ENCODE measurements at regions not wholly inside any gene's neighbourhood (a gene's known extent, or its start where the extent isn't known, plus 50 kb on each side); places are given as distances from the start of the nearest gene placed in this dataset.

DNA sequence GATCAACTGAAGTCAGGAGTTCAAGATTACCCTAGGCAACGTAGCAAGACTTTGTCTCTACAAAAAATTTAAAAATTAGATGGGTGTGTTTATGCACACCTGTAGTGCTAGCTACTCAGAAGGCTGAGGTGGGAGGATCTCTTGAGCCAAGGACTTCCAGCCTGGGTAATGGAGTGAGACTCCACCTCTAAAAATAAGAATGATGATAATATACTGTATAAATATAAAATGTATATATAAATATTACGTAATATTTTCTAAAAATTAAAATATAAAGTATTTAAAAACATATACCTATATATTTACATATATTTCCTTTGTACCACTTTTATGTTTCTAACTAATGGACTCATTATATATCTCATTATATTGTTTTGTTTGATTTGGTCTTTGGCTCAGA lies 409.5 kb upstream of the REG3G start:
- H3K4me1 Mint-ChIP-seq, result no peaks in the 10 kb centered on the region
- CTCF ChIA-PET, result no interaction called here
- no peak overlapping the region for H3K4me3 Mint-ChIP-seq
- peaks cover 6% of the 10 kb centered on the region for H3K9me3 Mint-ChIP-seq
- no peak overlapping the region for H3K27ac Mint-ChIP-seq
- H3K27me3 Mint-ChIP-seq, result no peaks in the 10 kb centered on the region
- no peaks in the 10 kb centered on the region for H3K36me3 Mint-ChIP-seq
- no peak for DNase-seq

GRCh38 chr2:78634425-78634824 lies 391.1 kb upstream of the REG3G start:
- H3K4me1 Mint-ChIP-seq, result no peaks in the 10 kb centered on the region
- DNase-seq, result no peak
- H3K9me3 Mint-ChIP-seq, result peaks cover 11% of the 10 kb centered on the region
- H3K4me3 Mint-ChIP-seq, result no peak overlapping the region
- no peaks in the 10 kb centered on the region for H3K27me3 Mint-ChIP-seq
- no peak overlapping the region for H3K27ac Mint-ChIP-seq
- H3K36me3 Mint-ChIP-seq, result no peaks in the 10 kb centered on the region
- CTCF ChIA-PET, result no interaction called here

DNA sequence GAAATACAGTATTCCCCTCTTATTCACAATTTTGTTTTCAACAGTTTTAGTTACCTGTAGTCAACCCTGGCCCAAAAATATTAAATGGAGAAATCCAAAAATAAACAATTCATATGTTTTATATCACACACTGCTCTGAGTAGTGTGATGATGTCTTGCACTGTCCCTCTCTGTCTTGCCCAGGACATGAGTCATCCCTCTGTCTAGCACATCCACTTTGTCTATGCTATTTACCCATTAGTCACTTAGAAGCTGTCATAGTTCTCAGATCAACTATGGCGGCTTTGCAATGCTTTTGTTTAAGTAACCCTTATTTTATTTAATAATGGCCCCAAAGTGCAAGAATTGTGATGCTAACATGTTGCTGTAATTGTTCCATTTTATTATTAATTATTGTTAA lies 380.6 kb upstream of the REG3G start:
- Mint-ChIP-seq H3K4me1 (no peaks in the 10 kb centered on the region), H3K36me3 (no peaks in the 10 kb centered on the region), H3K27ac (no peak overlapping the region), H3K4me3 (no peak overlapping the region), H3K9me3 (peaks cover 7% of the 10 kb centered on the region), H3K27me3 (no peaks in the 10 kb centered on the region)
- CTCF ChIA-PET, result no interaction called here
- no peak for DNase-seq

DNA sequence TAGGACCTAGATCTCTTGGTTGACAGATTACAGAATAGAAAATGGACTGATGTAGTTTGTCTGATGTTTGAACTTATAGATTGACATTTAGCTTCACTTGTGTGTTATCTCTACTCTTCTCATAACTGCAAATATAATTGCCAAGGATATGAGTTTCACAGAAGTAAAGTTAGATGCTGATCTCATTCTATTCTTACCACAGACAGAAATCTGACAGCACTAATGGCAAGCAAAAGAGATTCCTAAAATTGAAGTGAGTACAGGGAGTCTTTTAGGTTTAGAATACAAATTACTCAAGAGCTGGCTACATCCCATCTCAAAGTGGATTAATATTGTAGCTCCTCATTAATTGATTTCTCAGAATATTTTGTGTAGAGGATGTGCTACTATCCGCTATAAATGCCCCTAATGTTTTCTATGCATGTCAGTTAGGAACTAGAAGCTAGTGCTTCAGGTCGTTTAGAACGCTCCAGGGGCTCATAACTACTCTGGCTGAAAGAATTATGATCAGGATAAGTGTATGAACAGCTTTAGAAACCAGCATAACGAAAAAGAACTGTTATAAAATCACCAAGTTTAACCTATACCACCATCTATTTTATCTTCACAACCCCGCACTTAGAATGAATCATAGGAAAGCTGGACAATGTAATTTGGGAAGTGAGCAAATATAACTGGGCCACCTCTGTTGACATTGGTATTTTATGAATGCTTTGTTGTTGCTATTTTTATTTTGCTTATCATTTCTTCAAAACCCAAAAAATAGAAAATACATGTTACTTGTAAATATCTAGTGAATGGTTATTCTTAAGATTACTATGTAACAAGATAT lies 378.8 kb upstream of the REG3G start:
- Mint-ChIP-seq H3K4me1 (no peaks in the 10 kb centered on the region), H3K36me3 (no peaks in the 10 kb centered on the region), H3K27ac (no peak overlapping the region), H3K27me3 (no peaks in the 10 kb centered on the region), H3K9me3 (peaks cover 13% of the 10 kb centered on the region), H3K4me3 (no peak overlapping the region)
- DNase-seq, result no peak
- CTCF ChIA-PET, result no interaction called here

DNA sequence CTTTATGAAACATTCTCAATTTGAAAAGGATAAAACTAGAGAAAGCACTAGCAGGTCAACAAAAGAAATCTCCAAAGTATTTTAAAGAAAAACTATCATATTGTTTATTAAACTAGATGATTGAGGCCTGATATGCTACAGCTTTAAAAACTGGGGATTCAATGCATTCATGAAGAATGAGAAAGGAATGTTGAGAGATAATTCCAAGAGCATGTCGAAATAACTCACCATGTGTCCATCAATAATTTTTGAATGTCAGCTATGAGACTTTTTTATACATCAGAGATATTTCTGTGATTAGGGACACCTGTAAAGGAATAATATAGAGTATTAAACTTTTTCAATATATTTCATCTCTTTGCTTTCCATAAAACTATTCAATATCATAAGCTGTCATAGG lies 376.9 kb upstream of the REG3G start:
- Mint-ChIP-seq H3K36me3 (no peaks in the 10 kb centered on the region), H3K4me3 (no peak overlapping the region), H3K9me3 (peaks cover 15% of the 10 kb centered on the region), H3K27me3 (no peaks in the 10 kb centered on the region), H3K4me1 (no peaks in the 10 kb centered on the region), H3K27ac (no peak overlapping the region)
- no peak for DNase-seq
- CTCF ChIA-PET, result no interaction called here

- peaks cover 39% of the 10 kb centered on the region for H3K9me3 Mint-ChIP-seq
- H3K4me3 Mint-ChIP-seq, result no peak overlapping the region
- DNase-seq, result no peak
- CTCF ChIA-PET, result no interaction called here
- no peak overlapping the region for H3K27ac Mint-ChIP-seq
- no peaks in the 10 kb centered on the region for H3K4me1 Mint-ChIP-seq
- H3K27me3 Mint-ChIP-seq, result no peaks in the 10 kb centered on the region
- H3K36me3 Mint-ChIP-seq, result no peaks in the 10 kb centered on the region
Measured at GRCh38 chr2:78654941-78655340, 370.6 kb upstream of the REG3G start.

- peaks cover 10% of the 10 kb centered on the region for H3K9me3 Mint-ChIP-seq
- no peaks in the 10 kb centered on the region for H3K36me3 Mint-ChIP-seq
- H3K27me3 Mint-ChIP-seq, result no peaks in the 10 kb centered on the region
- DNase-seq, result no peak
- no peak overlapping the region for H3K27ac Mint-ChIP-seq
- no peaks in the 10 kb centered on the region for H3K4me1 Mint-ChIP-seq
- CTCF ChIA-PET, result no interaction called here
- no peak overlapping the region for H3K4me3 Mint-ChIP-seq
Measured at GRCh38 chr2:78676921-78677696, 348.4 kb upstream of the REG3G start.

GRCh38 chr2:78677774-78678173 lies 347.7 kb upstream of the REG3G start:
- no peaks in the 10 kb centered on the region for H3K36me3 Mint-ChIP-seq

DNA sequence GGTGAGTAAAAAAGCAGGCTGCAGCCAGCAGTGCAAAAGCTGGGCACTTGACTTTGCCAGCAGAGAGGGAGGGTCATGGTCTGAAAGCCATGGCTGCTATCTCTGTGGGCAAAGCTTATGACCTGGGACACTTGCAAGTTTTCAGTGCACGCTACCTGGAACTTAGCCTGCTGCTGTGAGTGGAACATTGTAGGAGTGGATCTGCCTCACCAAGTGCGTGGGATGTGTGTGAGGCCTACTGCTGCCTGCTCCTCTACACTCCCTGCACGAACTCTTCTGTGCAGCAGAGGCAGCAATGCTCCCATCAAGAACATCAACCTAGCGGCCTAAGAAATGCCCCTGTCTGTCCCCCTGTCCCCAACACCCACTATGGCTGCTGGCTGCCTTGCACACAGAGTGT lies 344.1 kb upstream of the REG3G start:
- H3K27ac Mint-ChIP-seq, result no peak overlapping the region
- no peaks in the 10 kb centered on the region for H3K27me3 Mint-ChIP-seq
- CTCF ChIA-PET, result no interaction called here
- H3K9me3 Mint-ChIP-seq, result peaks cover 16% of the 10 kb centered on the region
- H3K36me3 Mint-ChIP-seq, result no peaks in the 10 kb centered on the region
- H3K4me1 Mint-ChIP-seq, result no peaks in the 10 kb centered on the region
- DNase-seq, result no peak
- H3K4me3 Mint-ChIP-seq, result no peak overlapping the region

More at GRCh38 chr2:78677774-78678173, 347.7 kb upstream of the REG3G start:
- Mint-ChIP-seq H3K4me3 (no peak overlapping the region), H3K4me1 (no peaks in the 10 kb centered on the region), H3K27ac (no peak overlapping the region), H3K9me3 (peaks cover 13% of the 10 kb centered on the region), H3K27me3 (no peaks in the 10 kb centered on the region)
- DNase-seq, result no peak
- CTCF ChIA-PET, result interaction anchor here (0.6 kb wide), 1 partner anchor 235 kb away, joined by 3 read pairs; no protein-coding TSS in a partner anchor

- no peaks in the 10 kb centered on the region for H3K27me3 Mint-ChIP-seq
- H3K9me3 Mint-ChIP-seq, result peaks cover 12% of the 10 kb centered on the region
- H3K36me3 Mint-ChIP-seq, result no peaks in the 10 kb centered on the region
- no peak overlapping the region for H3K27ac Mint-ChIP-seq
- DNase-seq, result no peak
- no peak overlapping the region for H3K4me3 Mint-ChIP-seq
- CTCF ChIA-PET, result interaction anchor here (0.6 kb wide), 1 partner anchor 16 kb away, joined by 3 read pairs; no protein-coding TSS in a partner anchor
- H3K4me1 Mint-ChIP-seq, result no peaks in the 10 kb centered on the region
Measured at GRCh38 chr2:78682781-78683180, 342.7 kb upstream of the REG3G start.

DNA sequence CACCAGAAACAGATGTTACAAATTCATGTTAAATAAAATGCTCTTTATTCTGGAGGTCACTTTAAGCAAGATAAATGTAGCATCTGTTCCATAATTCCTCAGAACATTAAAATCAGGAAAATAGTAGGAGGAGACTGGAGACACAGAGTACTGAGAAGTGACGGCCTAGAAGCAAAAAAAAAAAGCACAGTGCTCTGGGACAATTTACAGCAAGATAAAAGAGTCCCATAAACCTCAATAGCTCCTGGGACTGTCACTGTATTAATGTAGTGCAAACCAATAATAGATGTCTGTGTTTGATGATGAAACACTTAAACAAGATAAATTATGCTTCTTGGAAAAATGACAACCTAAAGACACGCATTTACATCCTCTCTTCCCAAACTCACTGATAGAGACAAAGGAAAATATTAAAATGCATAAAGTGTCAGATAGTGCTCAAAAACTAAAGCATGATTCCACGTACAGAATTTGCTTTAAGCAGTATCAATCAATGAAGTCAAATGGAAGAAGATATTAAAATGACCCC lies 338.8 kb upstream of the REG3G start:
- Mint-ChIP-seq H3K4me1 (no peaks in the 10 kb centered on the region), H3K27me3 (no peaks in the 10 kb centered on the region), H3K27ac (no peak overlapping the region), H3K36me3 (no peaks in the 10 kb centered on the region), H3K9me3 (peaks cover 16% of the 10 kb centered on the region), H3K4me3 (no peak overlapping the region)
- CTCF ChIA-PET, result no interaction called here
- no peak for DNase-seq

DNA sequence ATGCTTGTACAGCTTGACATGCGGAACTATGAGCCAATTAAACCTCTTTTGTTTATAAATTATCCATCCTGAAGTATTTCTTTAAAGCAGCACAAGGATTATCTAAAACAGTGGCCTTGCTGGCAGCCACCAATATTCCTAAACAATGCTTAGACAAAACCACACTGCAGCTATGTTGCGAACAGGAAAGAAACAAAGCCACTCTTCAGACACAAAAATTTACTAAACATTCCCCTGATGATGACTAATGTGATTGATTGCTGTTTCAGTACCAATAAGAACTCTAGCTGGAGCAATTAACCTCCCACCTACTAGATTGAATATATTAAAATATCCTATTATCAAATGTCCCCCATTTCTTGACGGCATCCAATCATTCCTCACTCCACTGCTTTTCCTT lies 325.8 kb upstream of the REG3G start:
- CTCF ChIA-PET, result no interaction called here

GRCh38 chr2:78701546-78701945 lies 324.0 kb upstream of the REG3G start:
- Mint-ChIP-seq H3K27ac (no peak overlapping the region), H3K4me3 (no peak overlapping the region), H3K27me3 (no peaks in the 10 kb centered on the region), H3K4me1 (no peaks in the 10 kb centered on the region), H3K9me3 (peaks cover 12% of the 10 kb centered on the region), H3K36me3 (no peaks in the 10 kb centered on the region)
- CTCF ChIA-PET, result no interaction called here
- no peak for DNase-seq

More for the DNA sequence above, 325.8 kb upstream of the REG3G start:
- Mint-ChIP-seq H3K36me3 (no peaks in the 10 kb centered on the region), H3K27me3 (no peaks in the 10 kb centered on the region), H3K4me3 (no peak overlapping the region), H3K9me3 (peaks cover 12% of the 10 kb centered on the region), H3K4me1 (no peaks in the 10 kb centered on the region), H3K27ac (no peak overlapping the region)
- DNase-seq, result no peak

GRCh38 chr2:78707776-78708386 lies 317.6 kb upstream of the REG3G start:
- Mint-ChIP-seq H3K4me3 (no peak overlapping the region), H3K4me1 (no peaks in the 10 kb centered on the region), H3K9me3 (peaks cover 4% of the 10 kb centered on the region), H3K27me3 (no peaks in the 10 kb centered on the region), H3K27ac (no peak overlapping the region), H3K36me3 (no peaks in the 10 kb centered on the region)
- no peak for DNase-seq
- CTCF ChIA-PET, result no interaction called here

All from activated naive CD4-positive, alpha-beta T cell treated with anti-CD3 and anti-CD28 coated beads, Interleukin-2, amount 10 ng/mL, durations not matched to agents 7 days and 5 days (primary cell).